Gastrocnemius medialis (tissue), 4 donors: ENCODE measurements at regions not wholly inside any gene's neighbourhood (a gene's known extent, or its start where the extent isn't known, plus 50 kb on each side); places are given as distances from the start of the nearest gene placed in this dataset.

ENCODE experiments used
- CTCF ChIP-seq, 5 experiments: fragments of 450-650 bp in 3 of 5; fragments of 200-600 bp in 2 of 5; sonication (generic) in 2 of 5; IDR thresholded peaks in 4 of 5; conservative IDR thresholded peaks in 1 of 5; 1 replicate in 4 of 5; 2 replicates in 1 of 5; pipeline ENCODE4 v1.5.1; 2016 to 2019; ENCODE audit warnings: antibody characterized with exemption in 5 of 5, mild to moderate bottlenecking in 3 of 5, moderate library complexity in 3 of 5
- POLR2A ChIP-seq, 2 donors: fragments of 450-650 bp; IDR thresholded peaks; one replicate each; pipeline ENCODE4 v1.6.1; 2017; ENCODE audit warnings: antibody characterized with exemption in 2 of 2, mild to moderate bottlenecking in 2 of 2, moderate library complexity in 2 of 2

DNA sequence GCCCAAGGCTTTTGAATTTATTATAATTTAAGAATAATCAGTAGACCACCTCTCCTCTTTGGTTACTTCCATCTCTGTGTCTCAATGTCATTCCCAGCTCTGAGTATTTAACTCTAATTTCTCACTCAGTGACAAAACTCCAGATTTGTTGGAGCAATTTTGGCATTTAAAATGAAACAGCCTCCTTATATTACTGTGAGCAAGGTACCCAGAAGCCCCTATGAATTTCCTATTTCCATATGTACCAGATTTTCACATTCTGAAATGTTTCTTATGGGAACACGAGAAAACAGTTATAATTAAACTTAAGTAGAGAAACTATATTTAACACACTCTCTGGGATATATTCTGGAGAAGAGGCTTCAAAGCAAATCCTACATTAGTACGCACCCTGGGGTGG, 285.4 kb upstream of the CDH8 start:
- TF ChIP-seq CTCF (IDR thresholded peaks at IDR 0.05 in 4 of 5, conservative IDR thresholded peaks at IDR 0.05 in 1 of 5) (no peak), POLR2A (IDR thresholded peaks at IDR 0.05) (no peak)
